Sigmoid colon (tissue), 4 donors: ENCODE measurements at regions not wholly inside any gene's neighbourhood (a gene's known extent, or its start where the extent isn't known, plus 50 kb on each side); places are given as distances from the start of the nearest gene placed in this dataset.

Source experiments
- CTCF ChIP-seq, 4 experiments: fragments of 450-650 bp in 3 of 4; fragments of 200-600 bp in 1 of 4; IDR thresholded peaks; one replicate each; pipeline ENCODE4 v1.5.1; 2016 to 2019; ENCODE audit warnings: antibody characterized with exemption in 4 of 4, mild to moderate bottlenecking in 3 of 4, moderate library complexity in 2 of 4
- EP300 ChIP-seq, 4 donors: sonication (generic); formaldehyde crosslinking; IDR thresholded peaks; one replicate each; pipeline ENCODE4 v1.6.1; 2017; ENCODE audit warnings: antibody characterized with exemption in 4 of 4

- TF ChIP-seq EP300 (IDR thresholded peaks at IDR 0.05): no peak
- no peak for TF ChIP-seq CTCF (IDR thresholded peaks at IDR 0.05)
Measured at GRCh38 chr10:44685747-44686146, 225.4 kb upstream of the TMEM72 start.
